ENCODE measurements at regions not wholly inside any gene's neighbourhood (a gene's known extent, or its start where the extent isn't known, plus 50 kb on each side); places are given as distances from the start of the nearest gene placed in this dataset.

DNA sequence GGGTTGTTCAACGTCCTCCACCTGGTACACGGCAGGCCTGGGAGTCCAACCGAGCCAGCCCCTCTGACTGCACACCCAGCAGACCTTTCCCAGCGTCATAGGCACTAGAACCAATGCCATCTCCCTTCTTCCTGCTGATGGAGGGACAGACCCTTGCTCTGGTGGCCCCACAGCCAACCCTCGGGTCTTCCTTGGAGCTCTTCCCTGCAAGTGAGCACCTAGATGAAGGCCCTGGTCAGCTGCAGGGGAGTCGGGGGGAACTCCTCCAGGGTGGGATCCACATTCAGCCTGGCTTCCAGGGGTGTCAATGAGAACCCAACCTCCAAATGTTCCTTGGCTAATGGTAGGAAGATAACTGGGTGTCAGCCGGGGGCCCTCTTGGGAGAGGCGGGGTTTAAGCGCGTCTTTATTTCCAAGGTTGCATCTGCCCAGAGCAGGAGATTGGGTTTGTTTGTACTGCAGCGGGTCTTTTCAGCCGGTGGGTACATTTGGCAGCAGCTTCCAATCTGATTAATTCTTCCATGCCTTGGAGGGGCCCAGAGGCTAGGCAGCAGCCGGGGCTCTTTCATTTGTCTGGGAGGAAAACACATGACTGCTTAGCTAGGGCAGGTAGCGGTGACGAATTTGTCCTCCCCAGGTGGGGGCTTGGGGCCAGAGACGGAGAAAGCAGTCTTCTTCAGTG lies 56.0 kb upstream of the SHISAL1 start:
- TF ChIP-seq, protein P1, sequence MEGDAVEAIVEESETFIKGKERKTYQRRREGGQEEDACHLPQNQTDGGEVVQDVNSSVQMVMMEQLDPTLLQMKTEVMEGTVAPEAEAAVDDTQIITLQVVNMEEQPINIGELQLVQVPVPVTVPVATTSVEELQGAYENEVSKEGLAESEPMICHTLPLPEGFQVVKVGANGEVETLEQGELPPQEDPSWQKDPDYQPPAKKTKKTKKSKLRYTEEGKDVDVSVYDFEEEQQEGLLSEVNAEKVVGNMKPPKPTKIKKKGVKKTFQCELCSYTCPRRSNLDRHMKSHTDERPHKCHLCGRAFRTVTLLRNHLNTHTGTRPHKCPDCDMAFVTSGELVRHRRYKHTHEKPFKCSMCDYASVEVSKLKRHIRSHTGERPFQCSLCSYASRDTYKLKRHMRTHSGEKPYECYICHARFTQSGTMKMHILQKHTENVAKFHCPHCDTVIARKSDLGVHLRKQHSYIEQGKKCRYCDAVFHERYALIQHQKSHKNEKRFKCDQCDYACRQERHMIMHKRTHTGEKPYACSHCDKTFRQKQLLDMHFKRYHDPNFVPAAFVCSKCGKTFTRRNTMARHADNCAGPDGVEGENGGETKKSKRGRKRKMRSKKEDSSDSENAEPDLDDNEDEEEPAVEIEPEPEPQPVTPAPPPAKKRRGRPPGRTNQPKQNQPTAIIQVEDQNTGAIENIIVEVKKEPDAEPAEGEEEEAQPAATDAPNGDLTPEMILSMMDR (IDR thresholded peaks at IDR 0.05; ENCODE audit: borderline replicate concordance, extremely low read depth, low read length, poor library complexity, severe bottlenecking), result no peak
- TF ChIP-seq EZH2 (IDR thresholded peaks at IDR 0.05; ENCODE audit: borderline replicate concordance, low read depth, low read length, severe bottlenecking), result no peak
